Stimulated activated CD4-positive, alpha-beta T cell treated with anti-CD3 and anti-CD28 coated beads, Interleukin-4, amount 100 ng/mL, for 48 hours (primary cell): ENCODE measurements at regions not wholly inside any gene's neighbourhood (a gene's known extent, or its start where the extent isn't known, plus 50 kb on each side); places are given as distances from the start of the nearest gene placed in this dataset.

ENCODE experiments used
- DNase-seq, 2 donors: peaks; one replicate each; pipeline ENCODE4 v3.0.0-alpha.2; 2020; ENCODE audit warnings: low read depth in 2 of 2

GRCh38 chr6:14660806-14661579, 543.4 kb downstream of the CD83 start:
- DNase-seq: peak in 1 of 2 donors; percentile 16

GRCh38 chr6:14661691-14662090, 544.1 kb downstream of the CD83 start:
- no peak for DNase-seq

- DNase-seq: no peak
Measured at GRCh38 chr6:14664112-14664601, 546.6 kb downstream of the CD83 start.

- no peak for DNase-seq
Measured at GRCh38 chr6:14664621-14665315, 547.2 kb downstream of the CD83 start.

GRCh38 chr6:14665827-14666724, 548.5 kb downstream of the CD83 start:
- peak; percentile 45 to 49 for DNase-seq

GRCh38 chr6:14670806-14671205, 553.2 kb downstream of the CD83 start:
- DNase-seq: no peak

- no peak for DNase-seq
Measured at GRCh38 chr6:14671261-14671681, 553.7 kb downstream of the CD83 start.

- no peak for DNase-seq
Measured at GRCh38 chr6:14671937-14672336, 554.4 kb downstream of the CD83 start.

- DNase-seq: no peak
Measured at GRCh38 chr6:14673201-14673600, 555.6 kb downstream of the CD83 start.

- no peak for DNase-seq
Measured at GRCh38 chr6:14674458-14674857, 556.9 kb downstream of the CD83 start.

GRCh38 chr6:14674867-14675648, 557.5 kb downstream of the CD83 start:
- DNase-seq: no peak

GRCh38 chr6:14676064-14676463, 558.5 kb downstream of the CD83 start:
- no peak for DNase-seq

GRCh38 chr6:14676977-14677781, 559.6 kb downstream of the CD83 start:
- no peak for DNase-seq

- no peak for DNase-seq
Measured at GRCh38 chr6:14681699-14682487, 564.0 kb upstream of the JARID2 start.

GRCh38 chr6:14682812-14683211, 563.1 kb upstream of the JARID2 start:
- no peak for DNase-seq

- no peak for DNase-seq
Measured at GRCh38 chr6:14689639-14690038, 556.2 kb upstream of the JARID2 start.

- DNase-seq: no peak
Measured at GRCh38 chr6:14690120-14691056, 555.5 kb upstream of the JARID2 start.

- no peak for DNase-seq
Measured at GRCh38 chr6:14692208-14692607, 553.7 kb upstream of the JARID2 start.
